ENCODE measurements at regions not wholly inside any gene's neighbourhood (a gene's known extent, or its start where the extent isn't known, plus 50 kb on each side); places are given as distances from the start of the nearest gene placed in this dataset.

- Histone ChIP-seq H3K9ac (ENCODE audit: low read length) (no peak overlapping the region), H3K36me3 (replicated peaks; ENCODE audit: low read depth, low read length) (no peaks in the 10 kb centered on the region), H3K4me1 (ENCODE audit: low read length) (no peaks in the 10 kb centered on the region), H3K9me3 (ENCODE audit: insufficient read depth, low read length) (no peaks in the 10 kb centered on the region), H3K4me3 (ENCODE audit: low read length) (no peak overlapping the region), H3K4me2 (ENCODE audit: low read length) (no peak overlapping the region), H3K27ac (ENCODE audit: low read length) (no peak overlapping the region), H4K20me1 (ENCODE audit: insufficient read depth, low read length) (no peaks in the 10 kb centered on the region), H2AFZ (ENCODE audit: low read depth, low read length) (no peak overlapping the region), H3K79me2 (ENCODE audit: low read length) (no peaks in the 10 kb centered on the region), H3K27me3 (ENCODE audit: low read depth, low read length) (peaks cover 12% of the 10 kb centered on the region; the same call in 1 of the 2 replicates)
- TF ChIP-seq, protein P1, sequence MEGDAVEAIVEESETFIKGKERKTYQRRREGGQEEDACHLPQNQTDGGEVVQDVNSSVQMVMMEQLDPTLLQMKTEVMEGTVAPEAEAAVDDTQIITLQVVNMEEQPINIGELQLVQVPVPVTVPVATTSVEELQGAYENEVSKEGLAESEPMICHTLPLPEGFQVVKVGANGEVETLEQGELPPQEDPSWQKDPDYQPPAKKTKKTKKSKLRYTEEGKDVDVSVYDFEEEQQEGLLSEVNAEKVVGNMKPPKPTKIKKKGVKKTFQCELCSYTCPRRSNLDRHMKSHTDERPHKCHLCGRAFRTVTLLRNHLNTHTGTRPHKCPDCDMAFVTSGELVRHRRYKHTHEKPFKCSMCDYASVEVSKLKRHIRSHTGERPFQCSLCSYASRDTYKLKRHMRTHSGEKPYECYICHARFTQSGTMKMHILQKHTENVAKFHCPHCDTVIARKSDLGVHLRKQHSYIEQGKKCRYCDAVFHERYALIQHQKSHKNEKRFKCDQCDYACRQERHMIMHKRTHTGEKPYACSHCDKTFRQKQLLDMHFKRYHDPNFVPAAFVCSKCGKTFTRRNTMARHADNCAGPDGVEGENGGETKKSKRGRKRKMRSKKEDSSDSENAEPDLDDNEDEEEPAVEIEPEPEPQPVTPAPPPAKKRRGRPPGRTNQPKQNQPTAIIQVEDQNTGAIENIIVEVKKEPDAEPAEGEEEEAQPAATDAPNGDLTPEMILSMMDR (IDR thresholded peaks at IDR 0.05; ENCODE audit: low read depth, low read length): no peak
- no peak for TF ChIP-seq EZH2phosphoT487 (IDR thresholded peaks at IDR 0.05; ENCODE audit: low read depth)
Observed at GRCh38 chr11:116387641-116388040, 385.1 kb downstream of the BUD13 start.

DNA sequence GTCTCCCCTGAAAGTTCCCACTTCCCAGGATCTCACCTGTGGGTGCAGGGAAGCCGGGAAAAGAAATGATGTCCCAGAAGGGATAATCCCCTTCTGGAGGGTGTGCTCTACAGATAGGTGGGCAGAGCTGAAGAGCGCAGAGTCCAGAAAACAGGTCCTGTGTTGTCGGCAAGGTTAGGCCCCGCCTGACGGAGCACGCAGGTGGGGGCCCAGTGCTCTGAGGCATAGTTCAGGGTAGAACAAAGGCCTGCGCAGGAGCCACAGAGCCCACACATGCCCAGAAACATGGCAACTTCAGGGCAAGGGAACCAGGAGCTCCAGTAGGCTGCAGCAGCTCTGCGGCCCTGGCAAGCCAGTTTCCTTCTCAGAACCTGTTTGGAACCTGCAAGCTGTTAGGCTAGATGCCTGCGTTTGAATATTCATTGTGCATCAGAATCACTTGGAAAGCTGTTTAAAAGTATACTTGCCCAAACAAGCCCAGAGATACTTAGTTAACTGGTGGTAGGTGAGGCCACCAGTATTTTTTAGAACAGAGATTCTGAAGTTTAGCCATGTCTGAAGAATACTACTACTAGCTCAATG lies 386.6 kb downstream of the BUD13 start:
- Histone ChIP-seq H4K20me1 (ENCODE audit: insufficient read depth, low read length) (no peaks in the 10 kb centered on the region), H3K9ac (ENCODE audit: low read length) (no peak overlapping the region), H3K4me1 (ENCODE audit: low read length) (no peaks in the 10 kb centered on the region), H3K4me2 (ENCODE audit: low read length) (no peak overlapping the region), H3K27me3 (ENCODE audit: low read depth, low read length) (peaks cover 7% of the 10 kb centered on the region; the same call in 1 of the 2 replicates), H3K27ac (ENCODE audit: low read length) (no peak overlapping the region), H3K79me2 (ENCODE audit: low read length) (no peaks in the 10 kb centered on the region), H3K4me3 (ENCODE audit: low read length) (no peak overlapping the region), H3K9me3 (ENCODE audit: insufficient read depth, low read length) (no peaks in the 10 kb centered on the region), H3K36me3 (replicated peaks; ENCODE audit: low read depth, low read length) (no peaks in the 10 kb centered on the region), H2AFZ (ENCODE audit: low read depth, low read length) (no peak overlapping the region)
- TF ChIP-seq, protein P1 (IDR thresholded peaks at IDR 0.05; ENCODE audit: low read depth, low read length): no peak
- no peak for TF ChIP-seq EZH2phosphoT487 (IDR thresholded peaks at IDR 0.05; ENCODE audit: low read depth)

GRCh38 chr11:116384876-116385275 lies 387.9 kb downstream of the BUD13 start:
- Histone ChIP-seq H3K4me3 (ENCODE audit: low read length) (no peak overlapping the region), H3K9me3 (ENCODE audit: insufficient read depth, low read length) (no peaks in the 10 kb centered on the region), H3K27ac (ENCODE audit: low read length) (no peak overlapping the region), H3K4me2 (ENCODE audit: low read length) (no peak overlapping the region), H3K36me3 (replicated peaks; ENCODE audit: low read depth, low read length) (no peaks in the 10 kb centered on the region), H3K9ac (ENCODE audit: low read length) (no peak overlapping the region), H3K27me3 (ENCODE audit: low read depth, low read length) (peaks cover 5% of the 10 kb centered on the region; the same call in 1 of the 2 replicates), H4K20me1 (ENCODE audit: insufficient read depth, low read length) (no peaks in the 10 kb centered on the region), H3K4me1 (ENCODE audit: low read length) (no peaks in the 10 kb centered on the region), H2AFZ (ENCODE audit: low read depth, low read length) (no peak overlapping the region), H3K79me2 (ENCODE audit: low read length) (no peaks in the 10 kb centered on the region)
- TF ChIP-seq, protein P1 (IDR thresholded peaks at IDR 0.05; ENCODE audit: low read depth, low read length): no peak

DNA sequence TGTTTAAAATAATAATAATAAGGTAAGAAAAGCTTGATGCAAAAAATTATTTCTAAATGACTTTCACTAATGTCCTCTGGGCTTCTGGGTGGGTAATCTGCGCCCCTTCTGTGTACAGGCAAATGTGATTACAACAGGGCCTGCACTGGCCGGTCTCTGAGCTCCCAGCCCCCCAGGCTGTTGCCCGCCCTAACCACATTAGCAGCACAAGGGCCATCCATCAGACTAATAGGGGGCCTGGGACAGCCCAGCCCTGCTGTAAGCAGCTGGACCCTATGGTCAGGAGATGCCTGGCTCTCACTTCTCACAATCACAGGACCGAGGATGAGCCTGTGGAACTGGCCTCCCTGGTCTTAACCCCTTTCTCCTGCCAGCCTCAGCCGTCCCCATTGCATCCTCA lies 388.4 kb downstream of the BUD13 start:
- Histone ChIP-seq H3K9ac (ENCODE audit: low read length) (no peak overlapping the region), H3K4me2 (ENCODE audit: low read length) (no peak overlapping the region), H4K20me1 (ENCODE audit: insufficient read depth, low read length) (no peaks in the 10 kb centered on the region), H2AFZ (ENCODE audit: low read depth, low read length) (no peak overlapping the region), H3K9me3 (ENCODE audit: insufficient read depth, low read length) (no peaks in the 10 kb centered on the region), H3K27me3 (ENCODE audit: low read depth, low read length) (peaks cover 4% of the 10 kb centered on the region; the same call in 1 of the 2 replicates), H3K4me3 (ENCODE audit: low read length) (no peak overlapping the region), H3K27ac (ENCODE audit: low read length) (no peak overlapping the region), H3K36me3 (replicated peaks; ENCODE audit: low read depth, low read length) (no peaks in the 10 kb centered on the region), H3K79me2 (ENCODE audit: low read length) (no peaks in the 10 kb centered on the region), H3K4me1 (ENCODE audit: low read length) (no peaks in the 10 kb centered on the region)
- TF ChIP-seq EZH2phosphoT487 (IDR thresholded peaks at IDR 0.05; ENCODE audit: low read depth): no peak
- TF ChIP-seq, protein P1 (IDR thresholded peaks at IDR 0.05; ENCODE audit: low read depth, low read length): no peak

Measured in OCI-LY3 (cell line).